GM23338 (cell line): ENCODE measurements at regions not wholly inside any gene's neighbourhood (a gene's known extent, or its start where the extent isn't known, plus 50 kb on each side); places are given as distances from the start of the nearest gene placed in this dataset.
"Not testable (repeated sequence)": the region's sequence is repeated elsewhere in the genome, so short reads cannot be mapped to it uniquely, and the experiment has no call there.

Source experiments
- ATAC-seq: fragments of 200-7000 bp; cut with Tn5 transposase; 3 replicates; pipeline ENCODE4 v1.9.1; 2020
- DNase-seq: peaks from one replicate; pipeline ENCODE4 v3.0.0-alpha.2; 2015; ENCODE audit warnings: low spot score
- H2AFZ ChIP-seq: fragments of 200-600 bp; sonication (generic); 2 replicates; pipeline ENCODE4 v1.8.0; 2016; ENCODE audit warnings: antibody characterized with exemption, mild to moderate bottlenecking, moderate library complexity
- H3F3A ChIP-seq: fragments of 200-600 bp; sonication (generic); replicated peaks from 2 replicates; pipeline ENCODE4 v1.8.0; 2017; ENCODE audit warnings: antibody characterized with exemption, mixed run types, low read depth
- H3K27ac ChIP-seq: fragments of 200-600 bp; sonication (generic); 2 replicates; pipeline ENCODE4 v1.6.1; 2016; ENCODE audit warnings: low read depth
- H3K27me3 ChIP-seq: fragments of 200-600 bp; sonication (generic); 2 replicates; pipeline ENCODE4 v1.8.0; 2016; ENCODE audit warnings: mild to moderate bottlenecking, mixed run types, moderate library complexity; ENCODE audit not compliant: insufficient read depth
- H3K36me3 ChIP-seq: fragments of 200-600 bp; sonication (generic); 2 replicates; pipeline ENCODE4 v1.8.0; 2016; ENCODE audit warnings: mild to moderate bottlenecking; ENCODE audit not compliant: insufficient read depth
- H3K4me1 ChIP-seq: fragments of 200-600 bp; sonication (generic); 2 replicates; pipeline ENCODE4 v1.8.0; 2016; ENCODE audit warnings: mild to moderate bottlenecking, moderate library complexity; ENCODE audit not compliant: insufficient read depth
- H3K4me2 ChIP-seq: fragments of 200-600 bp; sonication (generic); 2 replicates; pipeline ENCODE4 v1.7.1; 2017; ENCODE audit warnings: mixed run types
- H3K4me3 ChIP-seq: fragments of 200-600 bp; sonication (generic); 2 replicates; pipeline ENCODE4 v1.6.1; 2016; ENCODE audit warnings: mixed run types
- H3K79me2 ChIP-seq: fragments of 200-600 bp; sonication (generic); replicated peaks from 2 replicates; pipeline ENCODE4 v1.8.0; 2017; ENCODE audit warnings: mild to moderate bottlenecking; ENCODE audit not compliant: insufficient read depth
- H3K9me2 ChIP-seq: fragments of 200-600 bp; sonication (generic); 2 replicates; pipeline ENCODE4 v1.8.0; 2017; ENCODE audit not compliant: insufficient read depth
- H4K20me1 ChIP-seq: fragments of 200-600 bp; sonication (generic); replicated peaks from 2 replicates; pipeline ENCODE4 v1.8.0; 2017; ENCODE audit warnings: mild to moderate bottlenecking; ENCODE audit not compliant: insufficient read depth
- H3K27ac Mint-ChIP-seq: 2 replicates; pipeline ENCODE4 v1.8.0; 2020; ENCODE audit warnings: inconsistent platforms, mild to moderate bottlenecking, moderate library complexity, mixed read lengths
- H3K27me3 Mint-ChIP-seq: 3 replicates; pipeline ENCODE4 v1.8.0; 2022; ENCODE audit warnings: low read depth, mild to moderate bottlenecking, moderate library complexity, mixed read lengths, inconsistent platforms; ENCODE audit not compliant: insufficient read depth, poor library complexity
- H3K36me3 Mint-ChIP-seq: 3 replicates; pipeline ENCODE4 v1.8.0; 2021; ENCODE audit warnings: low read depth, mild to moderate bottlenecking, inconsistent platforms, moderate library complexity, mixed read lengths
- H3K4me1 Mint-ChIP-seq: 3 replicates; pipeline ENCODE4 v1.8.0; 2020; ENCODE audit warnings: mild to moderate bottlenecking, inconsistent platforms, mixed read lengths
- H3K4me3 Mint-ChIP-seq: 3 replicates; pipeline ENCODE4 v1.8.0; 2021; ENCODE audit warnings: moderate library complexity, mild to moderate bottlenecking, inconsistent platforms, mixed read lengths
- H3K9me3 Mint-ChIP-seq: 3 replicates; pipeline ENCODE4 v1.8.0; 2020; ENCODE audit warnings: moderate library complexity, mild to moderate bottlenecking, inconsistent platforms, mixed read lengths

DNA sequence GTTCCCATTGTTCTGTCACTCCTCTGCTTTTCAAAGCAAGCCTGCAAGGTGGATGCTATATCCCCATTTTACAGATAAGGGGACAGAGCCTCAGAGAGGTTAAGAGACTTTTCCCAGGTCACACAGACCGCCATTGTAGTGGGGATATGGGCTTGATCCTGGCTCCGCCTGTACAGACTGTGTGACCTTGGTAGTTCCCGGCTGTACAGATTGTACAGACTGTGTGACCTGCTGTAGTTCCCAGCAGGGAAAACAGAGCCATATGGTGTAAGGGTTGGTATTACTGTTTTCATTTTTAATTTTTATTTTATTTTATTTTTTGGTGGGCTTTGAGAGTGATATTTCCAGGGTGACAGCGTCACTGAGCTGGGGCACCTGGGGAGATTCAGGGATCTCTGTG is 63.2 kb upstream of the FAM153A start:
- H3F3A ChIP-seq, H3K27me3 ChIP-seq, H3K27ac Mint-ChIP-seq, ATAC-seq, H3K27ac ChIP-seq, H3K4me1 Mint-ChIP-seq, H3K4me3 ChIP-seq, H3K27me3 Mint-ChIP-seq, H4K20me1 ChIP-seq, H3K4me3 Mint-ChIP-seq, H3K9me2 ChIP-seq, H3K9me3 Mint-ChIP-seq, H3K36me3 ChIP-seq, DNase-seq, H3K4me2 ChIP-seq, H3K36me3 Mint-ChIP-seq, H3K79me2 ChIP-seq, H3K4me1 ChIP-seq, H2AFZ ChIP-seq: not testable (repeated sequence)

DNA sequence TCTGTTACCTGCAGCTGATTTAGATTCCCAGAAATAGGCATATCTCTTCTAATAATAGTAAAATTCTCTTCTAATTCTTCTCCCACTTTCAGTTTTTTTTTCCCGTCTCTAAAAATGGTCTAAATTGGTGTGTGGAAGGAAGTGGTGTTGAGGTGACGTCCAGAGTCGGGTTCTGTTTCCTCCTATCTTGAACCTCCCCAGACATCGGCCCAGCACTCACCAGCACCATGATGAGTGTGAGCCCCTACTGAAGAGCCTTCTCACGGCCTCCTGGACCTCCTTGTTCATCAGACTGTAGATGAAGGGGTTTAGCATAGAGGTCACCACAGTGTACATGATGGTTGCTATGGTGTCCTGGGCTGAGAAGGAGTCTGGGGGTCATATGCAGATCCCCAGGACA is 53.5 kb upstream of the FAM153A start:
- H3K4me2 ChIP-seq, H3K4me3 Mint-ChIP-seq, H3K4me3 ChIP-seq, H3K27ac ChIP-seq, H4K20me1 ChIP-seq, H2AFZ ChIP-seq, H3K4me1 ChIP-seq, H3F3A ChIP-seq, H3K9me3 Mint-ChIP-seq, H3K27me3 ChIP-seq, H3K27ac Mint-ChIP-seq, H3K27me3 Mint-ChIP-seq, H3K79me2 ChIP-seq, ATAC-seq, H3K36me3 Mint-ChIP-seq, H3K4me1 Mint-ChIP-seq, DNase-seq, H3K36me3 ChIP-seq, H3K9me2 ChIP-seq: not testable (repeated sequence)
